Stimulated activated CD4-positive, alpha-beta T cell treated with anti-CD3 and anti-CD28 coated beads, Interleukin-4, amount 100 ng/mL, for 48 hours (primary cell): ENCODE measurements at regions not wholly inside any gene's neighbourhood (a gene's known extent, or its start where the extent isn't known, plus 50 kb on each side); places are given as distances from the start of the nearest gene placed in this dataset.
"Not testable (repeated sequence)": the region's sequence is repeated elsewhere in the genome, so short reads cannot be mapped to it uniquely, and the experiment has no call there.

ENCODE experiments used
- DNase-seq, 2 donors: peaks; one replicate each; pipeline ENCODE4 v3.0.0-alpha.2; 2020; ENCODE audit warnings: low read depth in 2 of 2

- no peak for DNase-seq
These were observed 1503.7 kb downstream of the REEP3 start for GRCh38 chr10:65024886-65025285.

GRCh38 chr10:65030263-65030662 lies 1509.1 kb downstream of the REEP3 start:
- DNase-seq = no peak

DNA sequence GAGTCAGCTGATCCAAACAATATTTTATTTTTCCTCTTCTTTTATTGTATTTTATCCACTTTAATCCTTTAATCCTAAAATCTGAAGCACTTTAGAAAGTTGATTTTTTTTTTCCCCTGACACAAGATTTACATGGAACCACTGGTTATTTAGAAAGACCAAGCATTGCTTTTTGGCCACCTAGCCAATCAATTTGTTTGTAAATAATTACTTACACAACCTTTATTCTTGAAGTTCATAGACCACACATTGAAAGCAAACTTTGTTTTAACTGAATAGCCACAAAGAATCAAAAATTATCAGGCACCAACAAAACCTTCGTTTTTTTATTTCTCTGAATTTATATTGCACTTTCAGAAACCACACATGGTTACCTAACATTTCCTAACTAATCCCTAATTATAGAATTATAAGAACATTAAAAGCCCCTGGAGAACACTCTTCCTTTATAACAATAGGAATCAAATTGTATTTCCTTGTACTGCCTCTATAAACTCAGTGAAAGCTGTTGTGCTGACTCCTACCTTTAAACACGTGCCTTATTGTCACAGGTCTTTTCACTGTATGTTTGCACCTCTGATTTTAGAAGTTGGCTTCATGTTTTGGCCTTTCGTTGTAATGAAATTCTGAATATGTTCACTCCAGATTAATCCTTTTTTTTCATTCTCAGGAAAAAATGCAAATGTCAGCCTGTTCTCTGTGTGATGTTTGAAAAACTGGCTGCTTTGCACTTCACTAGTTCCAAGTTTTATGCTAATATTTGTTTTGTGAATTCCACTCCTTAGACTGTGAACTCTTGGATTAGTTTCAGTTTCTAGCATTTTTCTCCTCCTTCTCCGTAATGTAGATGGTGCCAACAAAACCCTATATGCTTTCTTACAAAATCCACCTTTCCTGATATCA lies 1511.9 kb downstream of the REEP3 start:
- DNase-seq = no peak

GRCh38 chr10:65033957-65034356 lies 1512.8 kb downstream of the REEP3 start:
- DNase-seq = no peak

GRCh38 chr10:65040796-65041195 lies 1519.6 kb downstream of the REEP3 start:
- no peak for DNase-seq

DNA sequence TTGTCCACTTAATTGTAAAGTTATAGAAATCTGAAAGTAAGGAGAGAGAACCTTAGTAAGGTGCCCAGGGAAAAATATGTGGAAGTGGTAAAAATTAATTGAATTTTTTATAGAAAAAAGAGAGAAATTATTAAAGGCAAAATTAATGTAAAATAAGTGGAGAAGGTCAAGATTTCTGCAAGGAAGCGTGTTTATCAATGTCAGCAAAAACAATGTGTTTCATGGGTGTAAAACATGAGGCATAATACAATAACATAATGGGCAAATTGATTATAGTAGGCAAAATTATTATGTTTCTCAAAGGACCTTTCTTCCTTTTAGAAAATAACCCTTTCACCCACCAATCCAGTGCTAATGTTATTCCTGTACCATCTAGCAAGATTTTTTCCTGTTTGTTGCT lies 1520.1 kb downstream of the REEP3 start:
- no peak for DNase-seq

DNA sequence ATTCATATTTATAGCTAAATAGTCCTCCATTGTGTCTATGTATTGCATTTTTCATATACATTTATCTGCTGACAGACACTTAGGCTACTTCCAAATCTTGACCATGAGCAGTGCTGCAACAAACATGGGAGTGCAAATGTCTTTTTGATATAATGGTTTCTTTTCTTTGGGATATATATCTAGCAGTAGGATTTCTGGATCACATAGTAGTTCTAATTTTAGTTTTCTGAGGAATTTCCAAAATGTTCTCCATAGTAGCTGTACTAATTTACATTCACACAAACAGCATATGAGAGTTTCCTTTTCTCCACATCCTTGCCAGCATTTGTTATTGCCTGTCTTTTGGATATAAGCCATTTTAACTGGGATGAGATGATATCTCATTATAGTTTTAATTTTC lies 1521.3 kb downstream of the REEP3 start:
- DNase-seq = no peak

DNA sequence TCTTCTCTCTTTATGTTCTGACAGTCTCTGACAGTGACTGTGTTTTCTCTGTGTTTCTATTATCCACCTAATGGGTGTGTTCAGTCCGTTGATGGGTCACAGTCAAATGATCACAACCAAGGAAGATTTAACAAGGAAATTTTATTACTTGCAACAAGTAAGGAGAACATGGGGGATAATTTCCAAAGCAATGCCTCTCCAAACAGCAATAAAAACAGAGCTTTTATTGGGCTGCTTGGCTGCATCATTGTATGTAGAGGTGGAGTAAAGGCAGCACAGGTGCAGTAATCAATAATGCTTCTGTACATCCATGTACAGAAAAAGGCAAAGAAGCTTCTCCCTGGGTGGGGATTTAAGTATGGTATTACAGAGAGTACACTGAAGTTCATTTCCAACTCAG lies 1525.6 kb downstream of the REEP3 start:
- DNase-seq = no peak

DNA sequence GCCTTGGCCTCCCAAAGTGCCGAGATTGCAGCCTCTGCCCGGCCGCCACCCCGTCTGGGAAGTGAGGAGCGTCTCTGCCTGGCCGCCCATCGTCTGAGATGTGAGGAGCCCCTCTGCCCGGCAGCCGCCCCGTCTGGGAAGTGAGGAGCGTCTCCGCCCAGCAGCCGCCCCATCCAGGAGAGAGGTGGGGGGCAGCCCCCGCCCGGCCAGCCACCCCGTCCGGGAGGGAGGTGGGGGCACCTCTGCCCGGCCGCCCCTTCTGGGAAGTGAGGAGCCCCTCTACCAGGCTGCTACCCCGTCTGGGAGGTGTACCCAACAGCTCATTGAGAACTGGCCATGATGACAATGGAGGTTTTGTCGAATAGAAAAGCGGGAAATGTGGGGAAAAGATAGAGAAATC lies 1530.9 kb downstream of the REEP3 start:
- not testable (repeated sequence) for DNase-seq

DNA sequence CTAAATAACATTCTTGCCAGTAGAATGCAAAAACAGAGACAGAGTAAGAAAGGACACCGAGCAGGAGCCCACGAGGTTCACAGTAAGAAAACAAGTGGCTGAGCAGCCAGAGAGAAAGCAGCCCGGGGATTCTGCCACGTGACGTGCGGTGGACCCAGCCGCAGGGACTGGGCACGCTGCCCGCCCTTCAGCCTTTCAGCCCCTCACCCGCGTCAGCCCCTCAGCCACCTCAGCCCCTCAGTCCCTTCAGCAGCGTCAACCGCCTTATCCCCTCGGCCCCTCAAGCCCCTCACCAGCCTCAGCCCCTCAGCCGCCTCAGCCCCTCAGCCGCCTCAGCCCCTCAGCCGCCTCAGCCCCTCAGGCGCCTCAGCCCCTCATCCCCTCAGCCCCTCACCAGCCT lies 1532.2 kb downstream of the REEP3 start:
- not testable (repeated sequence) for DNase-seq

DNA sequence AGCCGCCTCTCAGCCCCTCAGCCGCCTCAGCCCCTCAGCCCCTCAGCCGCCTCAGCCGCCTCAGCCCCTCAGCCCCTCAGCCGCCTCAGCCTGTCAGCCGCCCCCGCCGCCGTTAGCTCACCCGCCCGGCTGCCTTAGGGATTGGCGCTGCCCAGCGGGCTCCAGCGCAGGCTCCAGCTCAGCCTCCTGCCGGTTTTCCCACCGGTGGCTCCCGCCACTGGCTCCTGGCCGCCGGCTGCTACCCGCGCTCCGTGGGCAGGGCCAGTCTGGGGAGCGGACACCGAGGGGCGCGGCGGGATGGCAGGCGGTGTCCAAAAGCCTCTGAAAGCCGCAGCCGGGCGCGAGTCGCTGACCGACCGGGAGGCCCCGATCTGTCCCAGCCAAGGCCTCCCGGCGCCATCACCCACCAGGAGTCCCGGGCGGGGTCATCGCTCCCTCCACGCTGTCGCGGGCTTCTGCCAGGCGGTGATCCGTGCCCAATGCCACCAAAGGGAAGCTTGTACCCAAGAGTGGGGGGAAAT lies 1532.7 kb downstream of the REEP3 start:
- not testable (repeated sequence) for DNase-seq

DNA sequence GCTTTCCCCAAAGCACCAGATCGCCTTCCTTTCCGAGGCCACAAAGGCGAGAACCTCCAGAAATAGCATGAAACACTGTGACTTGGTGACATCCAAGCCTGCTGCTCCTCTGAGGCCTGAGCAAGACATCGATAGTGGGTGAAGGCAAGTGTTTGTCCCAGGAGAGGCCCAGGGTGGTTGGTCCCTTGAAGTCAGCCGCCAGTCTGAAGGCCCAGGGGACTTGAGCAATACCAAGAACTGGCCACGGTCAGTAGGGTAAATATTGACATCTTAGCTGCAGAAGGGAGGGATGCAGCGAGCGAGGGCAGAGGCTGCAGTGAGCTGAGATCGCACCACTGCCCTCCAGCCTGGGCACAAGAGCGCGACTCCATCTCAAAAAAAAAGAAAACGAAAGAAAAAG lies 1533.5 kb downstream of the REEP3 start:
- DNase-seq = not testable (repeated sequence)

- no peak for DNase-seq
These were observed 1544.1 kb downstream of the REEP3 start for GRCh38 chr10:65065278-65065677.

DNA sequence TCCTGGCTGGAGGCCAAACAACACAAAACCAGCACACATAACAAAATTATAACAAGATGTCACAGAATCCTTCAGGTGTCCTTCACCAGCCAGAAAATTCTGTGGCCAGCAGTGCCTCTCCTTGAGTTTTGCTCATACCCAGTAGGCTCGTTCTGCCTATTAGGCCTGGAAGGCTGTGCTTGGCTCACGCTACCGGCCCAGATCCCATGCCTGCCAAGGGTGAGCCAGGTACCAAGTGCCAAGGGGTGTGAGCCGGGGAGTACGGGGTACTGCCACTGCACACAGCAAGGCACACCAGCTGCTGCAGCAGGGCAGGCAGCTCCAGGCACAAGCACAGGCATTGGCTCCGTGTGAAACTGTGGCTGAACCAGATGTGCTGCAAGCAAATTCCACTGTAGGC lies 1562.0 kb downstream of the REEP3 start:
- DNase-seq = no peak

- DNase-seq = no peak
These were observed 1569.8 kb downstream of the REEP3 start for GRCh38 chr10:65090991-65091390.

DNA sequence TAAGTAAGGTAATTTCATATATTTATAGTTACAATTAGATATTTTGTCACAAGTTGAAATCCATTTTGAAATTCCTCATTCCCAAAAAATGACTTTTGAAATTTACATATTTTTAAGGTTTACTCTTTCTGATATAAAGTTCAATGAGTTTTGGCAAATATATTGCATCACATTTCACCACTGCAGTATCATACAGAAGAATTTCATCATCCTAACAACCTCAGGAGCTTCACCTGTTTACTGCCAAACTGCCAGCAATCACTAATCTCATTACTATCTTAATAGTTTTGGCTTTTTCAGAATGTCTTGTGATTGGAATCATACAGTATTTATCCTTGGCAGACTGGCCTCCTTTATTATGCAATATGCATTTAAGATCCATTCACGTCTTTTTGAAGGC lies 1578.9 kb downstream of the REEP3 start:
- no peak for DNase-seq

- not testable (repeated sequence) for DNase-seq
These were observed 1579.7 kb downstream of the REEP3 start for GRCh38 chr10:65100881-65101280.

DNA sequence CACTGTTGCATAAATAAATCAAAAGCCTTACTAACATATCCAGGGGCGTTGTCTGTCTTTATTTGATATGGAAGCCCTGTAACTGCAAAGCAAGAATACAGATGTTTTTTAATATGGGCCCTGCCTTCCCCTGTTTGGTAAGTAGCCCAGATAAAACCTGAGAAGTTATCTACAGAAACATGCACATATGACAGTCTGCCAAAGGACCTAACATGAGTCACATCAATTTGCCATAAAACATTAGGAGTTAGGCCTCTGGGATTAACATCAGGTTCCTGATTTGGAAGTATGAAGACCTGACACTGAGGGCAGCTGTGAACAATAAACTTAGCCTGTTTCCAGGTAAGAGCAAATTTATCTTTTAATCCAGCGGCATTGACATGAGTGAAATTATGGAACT lies 1588.8 kb downstream of the REEP3 start:
- no peak for DNase-seq

GRCh38 chr10:65111059-65111458 lies 1589.9 kb downstream of the REEP3 start:
- not testable (repeated sequence) for DNase-seq

DNA sequence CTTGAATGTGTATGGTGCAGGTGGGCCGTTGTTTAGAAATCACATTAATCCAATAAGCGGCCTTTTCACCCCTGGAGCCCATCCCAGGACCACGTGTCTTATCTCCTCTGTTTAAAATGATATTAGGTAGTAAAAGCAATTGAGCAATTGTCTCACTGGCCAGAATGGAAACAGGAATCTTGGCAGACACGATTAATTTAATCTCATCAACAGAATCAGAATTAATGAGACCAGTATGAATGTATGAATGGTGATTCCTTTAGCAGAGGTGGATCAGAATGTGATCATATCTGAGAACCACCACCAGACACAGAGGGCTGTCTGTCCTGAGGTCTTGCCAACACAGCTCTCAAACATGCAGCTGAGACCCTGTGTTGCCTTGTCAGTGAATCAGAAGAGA lies 1591.4 kb downstream of the REEP3 start:
- DNase-seq = no peak

GRCh38 chr10:65123120-65123519 lies 1601.9 kb downstream of the REEP3 start:
- DNase-seq = no peak

DNA sequence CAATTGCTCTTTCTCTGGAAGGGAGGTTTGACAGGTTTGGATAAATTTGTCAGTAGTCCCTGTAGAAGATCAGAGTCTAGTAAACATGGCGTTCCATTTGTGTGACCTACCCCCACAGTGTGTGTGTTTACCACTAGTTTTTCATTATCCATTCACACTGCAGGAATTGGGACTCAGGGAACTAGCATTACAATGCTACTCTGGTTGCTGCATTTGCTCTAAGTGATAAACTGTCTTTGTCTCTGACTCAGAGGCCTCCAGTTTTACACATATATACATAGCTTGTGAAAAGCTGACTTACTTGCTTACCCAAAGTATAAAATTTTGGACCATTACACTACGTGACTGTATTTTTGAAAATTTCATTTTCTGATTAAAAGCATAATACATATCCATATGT lies 1604.0 kb downstream of the REEP3 start:
- DNase-seq = no peak

DNA sequence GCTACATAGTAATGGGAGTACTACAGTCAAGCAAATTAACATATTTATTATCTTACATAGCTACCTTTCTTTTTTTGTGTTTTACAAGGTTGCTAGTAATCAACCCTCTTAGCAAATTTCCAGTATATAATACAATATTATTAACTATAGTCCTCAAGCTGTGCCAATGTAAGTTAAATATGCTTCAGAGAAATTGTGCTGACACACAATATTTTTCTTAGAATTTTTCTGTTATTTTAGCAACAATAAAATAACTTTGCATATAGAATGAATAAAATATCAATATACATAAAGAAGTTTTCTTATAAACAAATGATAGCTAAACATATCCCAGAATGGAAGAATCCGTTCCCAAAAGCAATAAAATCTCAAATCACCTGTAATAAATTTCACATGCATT lies 1605.1 kb downstream of the REEP3 start:
- DNase-seq = no peak

DNA sequence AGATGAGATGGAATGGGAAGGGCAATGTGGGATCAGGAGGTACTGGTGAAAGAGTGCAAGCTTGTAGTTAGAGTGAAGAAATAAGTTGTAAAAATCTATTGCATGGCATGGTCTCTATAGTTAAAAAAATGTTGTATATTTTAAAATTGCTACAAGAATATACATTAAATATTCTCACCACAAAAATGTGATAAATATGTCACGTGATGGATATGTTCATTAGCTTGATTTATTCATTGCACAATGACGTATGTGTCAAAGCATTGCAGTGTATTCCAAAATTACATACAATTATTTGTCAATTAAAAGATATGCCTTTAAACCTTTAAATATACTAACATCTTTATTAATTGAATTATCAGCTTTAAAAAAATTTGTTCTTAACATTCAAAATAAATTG lies 1607.1 kb downstream of the REEP3 start:
- no peak for DNase-seq
